GM21360 (cell line): ENCODE measurements at regions not wholly inside any gene's neighbourhood (a gene's known extent, or its start where the extent isn't known, plus 50 kb on each side); places are given as distances from the start of the nearest gene placed in this dataset.

ENCODE experiments used
- ATAC-seq: cut with Tn5 transposase; IDR thresholded peaks from one replicate; pipeline ENCODE4 v1.9.1; 2021; ENCODE audit warnings: mild to moderate bottlenecking, moderate library complexity; ENCODE audit not compliant: unreplicated experiment

DNA sequence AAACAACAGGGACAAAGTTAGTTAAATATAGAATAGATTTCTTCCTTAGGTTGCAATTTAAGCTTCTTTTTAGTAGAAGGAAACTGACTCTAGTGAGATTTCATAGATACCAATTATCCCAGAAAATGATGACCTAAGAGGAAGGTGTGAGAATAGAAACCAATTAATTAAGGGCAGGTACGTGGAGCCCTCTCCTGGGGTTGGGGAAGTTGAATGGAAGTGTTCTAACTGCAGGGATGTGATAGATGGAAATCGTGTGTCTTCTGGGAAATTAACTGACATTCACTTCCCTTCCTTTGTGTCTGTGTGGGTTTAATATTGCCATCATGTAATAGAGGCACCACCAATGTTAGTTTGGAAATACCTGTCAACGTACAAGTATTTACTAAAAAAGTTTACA is 204.1 kb upstream of the ANK2 start:
- ATAC-seq: no peak

DNA sequence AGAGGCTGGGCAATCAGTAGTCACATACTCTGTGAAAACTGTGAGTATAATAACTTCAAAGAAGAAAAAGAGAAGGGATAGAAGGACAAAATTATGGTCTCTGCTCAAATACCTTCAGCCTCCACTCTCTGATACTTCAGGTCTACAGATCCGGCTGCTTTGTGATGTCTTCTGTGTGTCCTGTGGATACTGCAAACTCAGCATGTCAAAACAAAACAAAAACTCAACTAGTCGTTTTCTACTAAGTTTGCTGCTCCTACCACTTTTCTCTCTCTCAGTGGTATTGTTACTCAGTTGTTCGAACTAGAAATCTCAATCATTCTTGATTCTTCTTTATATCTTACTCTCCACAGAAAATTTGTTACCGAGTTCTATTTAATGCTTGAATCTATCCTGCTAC is 202.4 kb upstream of the ANK2 start:
- no peak for ATAC-seq

DNA sequence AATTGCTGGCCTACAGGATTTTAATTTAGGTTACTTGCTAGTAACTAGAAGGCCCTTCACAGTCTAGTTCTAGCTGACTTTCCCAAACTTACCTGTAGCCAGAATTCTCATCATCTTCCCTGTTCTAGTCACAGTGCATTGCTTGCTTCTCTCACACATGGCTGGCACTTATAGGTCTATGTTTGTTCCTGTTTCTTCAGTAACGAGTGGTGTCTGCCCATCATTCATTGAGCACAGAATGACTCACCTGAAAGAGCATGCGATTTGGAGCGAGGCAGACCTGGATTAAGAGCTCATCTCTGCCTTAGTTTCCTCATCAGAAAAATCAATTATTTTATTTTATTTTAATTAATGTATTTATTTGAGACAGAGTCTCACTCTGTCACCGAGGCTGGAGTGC is 201.7 kb upstream of the ANK2 start:
- ATAC-seq: no peak

DNA sequence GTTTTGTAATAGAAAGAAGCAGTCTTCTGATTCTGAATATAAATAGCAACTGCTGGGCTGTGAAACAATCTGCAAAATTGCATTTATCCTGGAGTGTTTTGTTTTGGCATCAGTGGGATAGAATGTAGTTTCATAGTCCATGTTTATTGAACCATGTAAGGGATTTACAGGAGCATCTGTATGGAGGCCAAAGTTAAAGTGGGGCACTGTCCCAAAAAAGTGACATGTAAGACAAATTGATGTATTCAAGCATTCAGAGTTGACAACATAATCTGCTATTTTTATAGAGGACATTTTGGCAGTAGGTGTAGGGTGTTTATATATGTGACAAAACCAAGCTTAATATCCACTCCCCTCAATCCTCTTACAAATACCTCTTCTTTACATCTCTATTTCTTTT is 200.5 kb upstream of the ANK2 start:
- ATAC-seq: no peak

DNA sequence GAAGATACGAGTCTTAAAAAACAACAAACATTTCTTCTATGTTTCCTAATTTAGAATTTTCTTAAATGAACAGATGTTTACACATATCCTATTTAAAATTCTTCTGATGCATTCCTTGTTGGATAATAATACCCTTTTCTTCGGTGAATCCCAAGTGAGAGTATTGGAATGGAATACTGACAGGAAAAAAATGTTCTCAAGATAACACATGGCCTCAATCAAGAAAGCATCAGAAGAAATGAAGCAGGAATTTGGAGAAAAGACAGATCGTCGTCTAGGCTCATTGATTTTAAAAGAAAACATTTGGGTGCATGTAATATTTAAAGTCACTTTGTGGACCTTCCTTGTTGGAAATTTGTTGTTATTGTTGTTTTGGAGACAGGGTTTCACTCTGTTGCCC is 196.9 kb upstream of the ANK2 start:
- no peak for ATAC-seq

DNA sequence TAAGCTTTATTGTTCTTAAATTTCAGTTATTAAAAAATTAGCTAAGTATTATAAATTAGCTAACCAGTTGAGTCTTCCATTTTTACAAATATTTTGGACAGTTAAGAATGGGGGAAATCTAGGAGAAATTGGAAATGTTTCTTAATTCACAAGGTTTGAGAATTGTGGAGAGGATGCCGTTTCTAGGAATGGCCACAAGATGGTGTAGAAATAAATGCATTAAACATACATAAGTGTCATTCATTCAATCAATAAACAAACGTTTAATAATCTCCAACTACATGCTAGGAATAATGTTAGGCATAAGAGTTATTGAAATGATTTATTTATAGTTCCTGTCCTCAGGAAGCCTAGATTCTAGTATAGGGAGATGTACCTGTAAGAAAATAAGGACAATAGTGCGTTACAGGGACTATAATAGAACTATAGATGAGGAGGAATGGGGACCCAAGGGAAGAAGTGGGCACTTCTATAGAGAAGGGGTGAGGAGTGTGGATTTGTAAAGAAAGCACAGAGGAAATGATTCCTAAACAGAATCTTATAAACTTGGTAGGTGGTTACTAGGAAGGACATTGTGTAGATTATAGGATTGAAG is 195.7 kb upstream of the ANK2 start:
- ATAC-seq: no peak

DNA sequence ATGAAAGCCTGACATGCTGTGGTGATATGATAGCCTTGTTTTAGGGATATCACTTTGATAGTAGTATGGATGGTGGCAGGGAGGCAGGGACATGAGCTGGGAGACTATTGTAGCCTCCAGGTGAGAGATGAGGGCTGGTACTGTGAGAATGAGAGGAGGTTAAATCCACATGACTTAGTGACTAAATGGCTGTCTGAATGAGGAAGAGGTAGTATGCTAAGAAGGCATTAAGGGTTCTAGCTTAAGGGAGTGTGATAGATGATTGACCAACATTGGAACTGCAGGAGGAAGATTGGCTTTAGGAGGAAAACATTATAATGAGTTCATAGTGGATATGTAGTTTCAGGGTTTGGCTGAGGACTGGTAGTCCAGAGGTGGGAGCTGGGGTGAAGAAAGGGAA is 195.0 kb upstream of the ANK2 start:
- no peak for ATAC-seq

DNA sequence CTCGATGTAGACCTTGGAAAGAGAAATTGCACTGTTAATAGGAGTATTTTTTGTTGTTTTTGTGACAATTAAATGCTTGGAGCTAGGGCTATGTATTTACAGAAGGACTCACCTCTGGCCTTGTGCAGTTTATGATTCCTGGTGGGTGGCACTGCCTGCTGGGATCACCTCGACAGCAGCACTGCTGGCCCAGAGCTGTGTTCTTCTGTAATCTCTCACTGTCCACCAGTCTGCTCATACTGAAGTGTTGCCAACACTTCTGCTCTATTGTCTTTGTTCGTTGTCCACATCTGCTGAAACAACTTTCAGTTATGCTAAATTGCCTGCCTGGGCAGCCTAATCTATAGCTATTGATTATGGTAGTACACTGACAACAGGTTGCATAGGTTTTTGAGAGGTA is 194.4 kb upstream of the ANK2 start:
- no peak for ATAC-seq

DNA sequence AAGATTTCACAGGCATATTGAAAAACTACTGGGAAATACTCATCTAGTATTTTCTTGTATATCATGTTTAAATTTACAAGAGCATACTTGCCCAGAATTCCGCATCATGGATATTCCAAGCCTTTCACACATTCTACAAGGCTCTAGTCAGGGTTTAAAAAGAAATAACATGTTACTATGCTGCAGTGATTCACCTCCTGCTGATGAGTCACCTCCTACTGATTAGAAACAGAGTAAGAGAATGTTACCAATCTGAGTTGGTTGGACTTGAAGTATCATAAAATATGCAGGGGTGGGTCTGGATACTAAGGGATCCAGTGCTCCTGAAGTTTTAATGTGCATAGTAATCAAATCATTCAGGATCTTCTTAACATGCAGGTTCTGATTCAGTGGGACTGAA is 192.0 kb upstream of the ANK2 start:
- no peak for ATAC-seq

DNA sequence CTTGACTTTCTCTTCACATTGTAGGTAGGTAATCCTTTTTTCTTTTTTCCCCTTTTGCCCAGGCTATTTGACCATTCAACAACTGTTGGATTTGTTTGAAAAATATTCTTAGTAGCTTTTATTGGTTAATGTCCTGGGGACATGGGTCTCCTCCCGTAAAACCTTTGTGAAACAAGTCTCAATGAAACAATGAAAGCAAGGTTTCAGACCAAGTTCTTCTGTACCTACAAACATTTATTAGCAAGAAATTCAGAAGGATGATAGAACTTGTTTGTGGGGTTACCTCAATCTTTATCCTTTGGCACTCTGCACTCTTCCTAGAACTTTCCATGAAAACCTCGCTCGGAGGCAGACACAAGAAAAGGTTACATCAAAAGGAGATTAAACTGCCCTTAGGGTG is 190.7 kb upstream of the ANK2 start:
- no peak for ATAC-seq

DNA sequence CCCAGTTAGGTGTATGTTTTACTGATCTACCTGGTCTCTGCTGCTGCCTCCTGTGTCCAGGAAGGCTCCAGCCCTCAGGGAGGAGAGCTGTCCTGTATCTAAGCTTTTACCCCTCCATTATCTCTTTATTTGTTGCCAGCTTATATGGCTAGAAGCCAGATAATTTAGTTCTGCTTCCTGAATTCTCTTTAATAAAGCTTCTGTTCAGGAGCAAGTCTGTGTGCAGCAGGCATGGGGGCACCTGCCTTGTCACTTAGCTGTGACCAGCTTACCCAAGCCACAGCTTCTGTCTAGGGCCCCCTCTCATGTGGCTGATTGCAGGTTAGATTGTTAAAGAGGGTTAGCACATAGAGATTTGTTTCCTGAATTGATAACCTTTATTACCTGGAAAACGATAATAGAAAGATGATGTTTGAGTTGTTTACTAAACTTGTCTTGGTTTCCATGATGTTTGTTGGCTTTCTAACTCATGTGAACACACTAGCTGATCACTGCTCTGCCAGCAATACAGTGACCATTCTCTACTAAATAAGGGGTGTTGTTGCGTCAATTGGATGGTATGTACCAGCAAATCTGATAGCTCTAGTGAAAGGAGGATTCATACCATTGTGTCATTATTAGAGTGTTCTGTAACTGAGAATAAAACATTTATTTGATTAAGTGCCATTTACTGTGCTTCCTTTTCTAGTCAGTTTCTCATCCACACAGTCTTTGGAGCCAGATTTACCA is 189.8 kb upstream of the ANK2 start:
- ATAC-seq: no peak

DNA sequence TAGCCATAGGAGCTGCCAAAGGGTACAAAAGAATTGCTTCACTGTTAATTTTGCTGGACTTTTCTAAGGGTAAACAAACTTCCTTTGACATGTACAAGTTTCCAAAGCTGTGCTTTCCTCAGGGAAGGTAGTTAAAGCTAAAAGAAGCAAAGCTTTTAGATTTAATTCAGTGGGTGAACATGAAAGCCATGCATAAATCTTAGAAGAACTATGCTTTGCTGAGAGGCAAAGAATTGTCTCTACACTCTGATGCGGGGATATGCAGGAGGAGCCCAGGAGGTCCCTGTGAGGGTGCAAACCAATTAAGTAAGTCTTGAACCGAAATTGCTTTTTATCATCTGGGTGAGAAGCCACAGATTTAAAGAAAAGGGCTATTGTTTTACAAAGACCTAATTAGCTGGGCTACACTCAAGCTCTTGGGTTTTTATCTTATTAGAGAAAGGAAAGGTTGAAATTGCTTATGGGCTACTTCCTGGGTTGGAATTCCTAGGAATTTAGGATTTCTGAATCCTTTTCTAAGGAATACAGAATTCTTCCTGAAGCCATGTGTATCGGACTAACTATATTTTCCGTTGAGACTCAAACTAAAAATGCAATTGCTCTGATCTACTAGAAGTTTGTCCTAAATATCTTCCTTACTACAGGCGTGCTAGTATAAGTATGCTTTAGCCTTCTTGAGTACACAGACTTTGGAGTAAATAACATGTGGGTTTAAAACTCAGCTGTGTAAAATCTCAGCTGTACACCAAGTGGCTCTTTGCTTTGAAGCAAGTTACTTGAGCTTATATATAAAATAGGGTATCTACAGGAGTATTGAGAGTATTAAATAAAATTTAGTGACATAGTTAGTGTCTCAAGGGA is 188.4 kb upstream of the ANK2 start:
- no peak for ATAC-seq

DNA sequence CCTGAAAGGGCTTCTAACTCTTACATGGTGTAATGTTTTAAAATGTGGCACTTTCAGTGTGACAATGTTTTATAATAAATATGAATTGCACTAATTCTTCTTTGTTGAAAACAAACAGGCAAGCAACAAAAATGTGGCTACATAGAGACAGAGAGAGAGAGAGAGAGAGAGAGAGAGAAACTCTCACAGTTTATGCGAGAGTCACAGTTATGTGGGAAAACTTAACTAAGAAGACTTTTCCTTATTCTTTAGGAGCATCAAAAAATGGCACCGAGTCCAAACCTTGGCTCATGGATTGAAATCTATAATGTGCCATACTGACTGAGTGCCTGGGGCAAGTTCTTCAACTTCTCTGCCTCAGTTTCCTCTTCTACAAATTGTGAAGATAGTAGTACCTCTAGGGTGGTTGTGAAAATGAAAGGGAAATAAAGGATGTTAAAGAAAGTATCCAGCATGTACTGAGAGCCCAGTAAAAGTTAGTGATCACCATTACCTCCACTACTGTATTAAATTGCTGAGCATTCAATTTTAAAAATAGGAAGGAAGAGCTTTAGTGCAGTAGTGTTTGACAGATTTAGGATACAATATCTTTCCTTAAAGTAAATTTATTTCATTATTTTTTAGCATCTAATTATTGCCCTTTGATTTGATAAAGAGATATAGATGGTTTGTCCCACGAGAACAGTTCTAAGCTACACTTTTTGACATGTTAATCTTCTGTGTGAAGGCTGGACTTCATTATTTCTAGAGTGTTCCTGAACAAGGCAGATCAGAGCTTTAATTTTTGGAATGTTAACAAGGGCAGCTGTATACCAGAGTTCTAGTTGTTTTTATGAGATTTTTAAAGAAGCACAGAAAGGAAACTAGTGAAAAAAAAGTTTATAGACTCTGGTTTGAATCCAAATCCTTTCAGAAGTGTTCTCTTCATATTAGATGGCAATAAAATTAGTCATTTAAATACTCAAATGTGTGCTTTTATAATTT is 187.5 kb upstream of the ANK2 start:
- ATAC-seq: no peak

DNA sequence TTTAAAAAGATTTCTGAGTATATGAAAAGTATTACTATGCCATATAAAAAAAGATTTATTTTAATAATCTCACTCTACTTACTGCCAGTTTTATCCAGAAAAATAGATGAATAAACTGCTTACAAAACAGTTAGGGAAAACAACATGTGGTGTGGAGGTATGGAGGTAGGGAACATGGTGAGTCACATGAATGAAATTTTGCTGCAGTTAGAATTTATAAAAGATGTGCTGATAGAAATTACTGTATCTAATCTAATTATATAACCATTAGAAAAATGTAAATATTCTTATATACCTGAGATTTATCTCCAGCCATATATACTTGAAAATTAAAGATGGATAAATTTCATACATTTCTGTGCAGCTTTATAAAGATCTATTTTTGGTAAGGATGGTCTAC is 184.0 kb upstream of the ANK2 start:
- ATAC-seq: no peak

DNA sequence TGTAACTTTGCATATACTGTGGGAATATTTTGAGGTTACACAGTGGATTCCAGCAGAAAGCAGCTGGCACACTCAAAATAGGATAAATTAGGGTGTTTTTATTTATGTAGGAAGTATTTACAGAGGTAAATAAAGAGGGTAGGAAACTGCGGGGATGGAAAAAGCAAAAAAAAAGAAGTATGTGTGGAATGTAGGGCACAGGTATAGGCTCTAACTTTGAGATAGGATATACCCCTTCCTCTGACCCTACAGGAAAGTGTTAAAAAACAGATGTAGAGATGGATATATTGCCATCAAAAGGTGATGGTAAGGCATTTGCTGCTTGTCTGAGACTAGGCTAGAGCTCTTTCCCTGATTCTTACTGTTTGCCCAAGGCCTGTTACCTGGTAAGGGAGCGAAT is 173.1 kb upstream of the ANK2 start:
- ATAC-seq: no peak

DNA sequence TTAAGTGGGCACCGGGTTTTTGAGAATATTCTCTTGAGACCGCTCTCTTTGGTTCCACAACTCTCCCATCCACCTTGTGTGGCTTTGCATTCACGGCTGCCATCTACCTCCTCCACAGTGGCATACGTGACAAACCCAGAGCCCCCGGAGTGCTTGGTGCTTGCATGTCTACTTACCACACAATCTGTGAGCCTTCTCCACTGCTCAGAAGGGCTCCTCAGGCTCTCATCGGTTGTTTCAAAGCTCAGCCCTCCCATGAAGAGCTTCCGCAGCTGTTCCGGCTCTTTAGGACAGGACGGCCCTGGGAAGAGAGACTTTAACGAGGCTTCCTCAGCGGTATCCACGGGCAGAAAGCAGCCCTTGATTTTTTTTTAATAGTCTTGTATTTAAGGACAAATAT is 167.6 kb upstream of the ANK2 start:
- no peak for ATAC-seq

DNA sequence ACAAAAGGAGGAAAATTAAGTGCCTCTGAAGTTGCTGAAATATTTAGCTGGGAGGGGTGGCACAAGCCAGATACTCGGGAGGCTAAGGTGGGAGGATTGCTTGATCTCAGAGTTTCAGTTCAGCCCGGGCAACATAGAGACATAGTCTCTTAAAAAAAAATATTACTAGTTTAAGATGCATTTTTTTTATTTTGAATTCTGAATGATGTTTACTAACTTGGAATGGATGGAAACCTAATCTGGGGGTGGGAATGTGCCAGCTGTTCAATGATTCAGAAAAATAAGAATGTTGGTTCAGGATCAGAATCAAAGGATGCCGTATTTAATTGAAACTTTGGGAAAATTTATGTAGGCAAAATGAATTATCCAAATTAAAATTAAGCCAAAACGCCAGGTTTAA is 167.2 kb upstream of the ANK2 start:
- no peak for ATAC-seq

DNA sequence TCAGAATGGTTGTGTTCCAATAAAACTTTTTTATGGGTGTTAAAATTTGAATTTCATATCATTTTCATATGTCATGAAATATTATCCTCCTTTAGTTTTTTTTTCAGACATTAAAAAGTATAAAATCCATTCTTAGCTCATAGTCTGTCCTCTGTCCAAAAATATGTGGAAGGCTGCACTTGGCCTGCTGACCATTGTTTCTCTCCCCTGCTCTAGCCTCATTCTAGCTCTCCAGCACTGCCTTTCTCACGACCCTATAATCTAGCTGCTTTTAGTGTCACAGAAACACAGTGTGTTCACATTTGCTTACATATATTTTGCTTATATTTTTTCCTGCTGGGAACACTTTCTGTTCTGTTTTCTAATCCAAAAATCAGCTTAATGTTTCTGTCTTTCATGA is 165.0 kb upstream of the ANK2 start:
- ATAC-seq: no peak

DNA sequence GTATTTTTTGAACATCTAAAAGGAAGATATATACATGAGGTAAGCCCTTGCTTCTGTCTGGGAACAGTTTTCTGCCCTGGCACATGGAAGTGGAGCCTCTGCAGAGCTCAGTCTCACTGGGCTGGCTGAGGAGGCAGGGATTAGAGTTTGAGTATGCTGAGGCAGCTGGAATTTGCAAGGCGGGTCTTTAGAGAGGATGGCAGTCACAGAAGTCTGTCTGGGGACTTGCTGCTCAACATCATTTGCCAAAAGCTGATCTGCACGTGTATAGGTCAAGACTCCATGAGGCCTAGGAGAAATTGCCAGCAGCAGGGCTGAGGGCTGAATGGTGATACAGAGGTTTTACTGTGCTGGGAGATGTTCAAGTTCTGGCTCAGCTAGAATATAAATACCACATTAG is 163.6 kb upstream of the ANK2 start:
- ATAC-seq: no peak

DNA sequence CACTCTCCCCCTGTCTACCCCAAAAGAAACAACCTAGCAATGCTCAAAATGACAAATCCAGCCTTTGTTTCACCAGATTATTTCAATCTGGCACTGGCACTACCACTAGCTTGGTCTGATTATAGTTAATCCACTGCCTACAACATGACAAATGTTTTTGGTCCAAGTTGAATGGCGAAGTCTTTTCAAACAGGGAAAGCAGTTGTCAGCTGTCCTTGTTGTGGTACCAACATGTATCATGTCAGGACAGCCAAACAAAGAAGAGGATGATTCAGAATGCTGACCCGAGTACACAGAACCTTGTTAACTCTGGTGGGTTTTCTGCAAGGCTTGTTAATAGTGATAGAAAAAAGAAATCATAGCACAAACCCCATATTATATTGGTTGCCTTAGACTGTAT is 160.8 kb upstream of the ANK2 start:
- ATAC-seq: no peak

DNA sequence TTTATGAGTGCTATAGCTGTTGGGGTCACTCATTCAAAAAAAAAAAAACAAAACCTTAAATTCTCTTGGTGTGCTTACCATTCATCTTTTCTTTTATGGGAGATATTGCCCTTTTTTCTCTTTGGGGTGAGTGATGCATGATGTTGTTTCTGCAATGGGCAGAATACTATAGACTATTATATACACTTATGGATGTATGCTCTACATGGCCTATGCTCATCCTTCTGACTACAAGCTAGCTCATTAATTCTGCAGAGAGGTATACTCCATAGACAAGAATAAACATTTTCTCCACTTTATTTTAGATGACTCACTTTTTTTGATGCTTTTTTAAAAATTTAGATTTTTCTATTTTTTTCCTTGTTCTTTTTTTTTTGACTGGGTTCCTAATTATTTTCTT is 160.3 kb upstream of the ANK2 start:
- no peak for ATAC-seq
